Mesothelial cell of epicardium (in vitro differentiated cells): ENCODE measurements at regions not wholly inside any gene's neighbourhood (a gene's known extent, or its start where the extent isn't known, plus 50 kb on each side); places are given as distances from the start of the nearest gene placed in this dataset.

ENCODE experiments used
- DNase-seq, 2 experiments: peaks; one replicate each; pipeline ENCODE4 v3.0.0; 2021; ENCODE audit warnings: low spot score in 2 of 2; ENCODE audit not compliant: unreplicated experiment in 2 of 2
- H3K27ac Mint-ChIP-seq: 2 replicates; pipeline ENCODE4 v1.8.0; 2021; ENCODE audit warnings: mixed read lengths
- H3K27me3 Mint-ChIP-seq: 2 replicates; pipeline ENCODE4 v1.8.0; 2021; ENCODE audit warnings: low read depth, mixed read lengths
- H3K36me3 Mint-ChIP-seq: 2 replicates; pipeline ENCODE4 v1.8.0; 2021; ENCODE audit warnings: mixed read lengths
- H3K4me1 Mint-ChIP-seq: 2 replicates; pipeline ENCODE4 v1.8.0; 2021; ENCODE audit warnings: mixed read lengths
- H3K4me3 Mint-ChIP-seq: 2 replicates; pipeline ENCODE4 v1.8.0; 2021; ENCODE audit warnings: mild to moderate bottlenecking, moderate library complexity, mixed read lengths
- H3K9me3 Mint-ChIP-seq: 2 replicates; pipeline ENCODE4 v1.8.0; 2021; ENCODE audit warnings: mixed read lengths
- TF ChIP-seq, protein P1 (sequence below): fragments of 200-600 bp; sonication (generic); IDR thresholded peaks from one replicate; pipeline ENCODE4 v1.5.0; 2021; ENCODE audit warnings: antibody characterized with exemption; ENCODE audit not compliant: unreplicated experiment

DNA sequence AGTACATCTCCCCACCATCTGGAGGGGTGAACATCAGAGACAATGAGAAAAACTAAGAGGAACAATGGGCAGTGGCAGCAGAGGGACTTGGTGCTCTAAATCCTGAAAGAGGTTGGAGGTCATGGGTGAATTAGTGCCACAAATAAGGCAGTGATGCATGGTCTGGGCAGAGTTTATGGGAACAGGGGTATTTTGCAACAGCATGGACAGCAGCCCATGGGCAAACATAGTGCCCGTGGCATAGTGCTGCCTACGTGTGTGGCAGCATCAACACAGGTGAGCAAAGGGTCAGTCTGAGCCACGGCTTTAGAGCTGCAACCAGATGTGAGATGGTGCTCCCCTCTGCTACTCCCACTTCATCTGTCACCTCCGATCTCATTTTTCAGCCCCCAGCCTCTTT, 459.1 kb upstream of the CITED2 start:
- no peak for DNase-seq
- Mint-ChIP-seq H3K9me3 (peaks cover 19% of the 10 kb centered on the region), H3K4me3 (no peak overlapping the region), H3K27ac (no peak overlapping the region), H3K27me3 (no peaks in the 10 kb centered on the region), H3K36me3 (no peaks in the 10 kb centered on the region), H3K4me1 (no peaks in the 10 kb centered on the region)
- TF ChIP-seq, protein P1, sequence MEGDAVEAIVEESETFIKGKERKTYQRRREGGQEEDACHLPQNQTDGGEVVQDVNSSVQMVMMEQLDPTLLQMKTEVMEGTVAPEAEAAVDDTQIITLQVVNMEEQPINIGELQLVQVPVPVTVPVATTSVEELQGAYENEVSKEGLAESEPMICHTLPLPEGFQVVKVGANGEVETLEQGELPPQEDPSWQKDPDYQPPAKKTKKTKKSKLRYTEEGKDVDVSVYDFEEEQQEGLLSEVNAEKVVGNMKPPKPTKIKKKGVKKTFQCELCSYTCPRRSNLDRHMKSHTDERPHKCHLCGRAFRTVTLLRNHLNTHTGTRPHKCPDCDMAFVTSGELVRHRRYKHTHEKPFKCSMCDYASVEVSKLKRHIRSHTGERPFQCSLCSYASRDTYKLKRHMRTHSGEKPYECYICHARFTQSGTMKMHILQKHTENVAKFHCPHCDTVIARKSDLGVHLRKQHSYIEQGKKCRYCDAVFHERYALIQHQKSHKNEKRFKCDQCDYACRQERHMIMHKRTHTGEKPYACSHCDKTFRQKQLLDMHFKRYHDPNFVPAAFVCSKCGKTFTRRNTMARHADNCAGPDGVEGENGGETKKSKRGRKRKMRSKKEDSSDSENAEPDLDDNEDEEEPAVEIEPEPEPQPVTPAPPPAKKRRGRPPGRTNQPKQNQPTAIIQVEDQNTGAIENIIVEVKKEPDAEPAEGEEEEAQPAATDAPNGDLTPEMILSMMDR = no peak

DNA sequence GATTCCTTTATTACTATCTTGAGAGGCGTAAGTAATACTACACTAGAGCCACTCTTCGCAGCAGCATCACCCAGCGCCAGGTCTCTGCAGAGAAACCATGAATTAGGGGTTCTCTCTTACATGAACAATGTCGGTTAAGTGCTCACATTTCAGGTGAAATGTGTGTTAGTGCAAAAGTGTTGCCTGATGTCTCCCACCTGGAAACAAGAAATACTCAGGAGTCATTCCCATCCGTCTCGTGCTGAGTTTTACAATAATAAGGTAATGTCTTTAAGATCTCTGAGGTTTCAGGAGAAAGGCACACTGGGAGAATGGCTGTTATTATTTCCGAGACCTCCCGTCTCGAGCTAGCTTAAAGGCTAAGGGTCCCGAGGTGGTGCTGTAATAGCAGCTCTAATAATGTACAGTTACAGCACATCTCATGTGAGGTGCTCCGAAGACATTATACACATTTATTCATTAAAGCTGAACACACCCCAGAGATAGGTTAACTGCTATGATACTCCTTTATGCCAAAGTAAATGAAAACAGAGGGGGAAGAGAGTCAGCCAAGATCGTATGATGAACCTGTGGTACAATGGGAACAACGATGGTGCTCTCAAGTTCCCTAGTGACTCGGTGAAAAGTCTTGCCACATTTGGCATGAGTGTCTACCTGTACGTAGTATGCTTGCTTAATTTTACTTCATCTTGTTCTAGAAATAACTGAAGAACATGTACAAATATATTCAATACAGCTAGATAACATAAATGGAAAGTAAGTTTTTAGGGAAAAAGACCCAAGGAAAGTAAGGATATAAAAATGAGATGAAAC, 458.3 kb upstream of the CITED2 start:
- no peak overlapping the region for H3K4me3 Mint-ChIP-seq
- H3K4me1 Mint-ChIP-seq = no peaks in the 10 kb centered on the region
- TF ChIP-seq, protein P1 = no peak

DNA sequence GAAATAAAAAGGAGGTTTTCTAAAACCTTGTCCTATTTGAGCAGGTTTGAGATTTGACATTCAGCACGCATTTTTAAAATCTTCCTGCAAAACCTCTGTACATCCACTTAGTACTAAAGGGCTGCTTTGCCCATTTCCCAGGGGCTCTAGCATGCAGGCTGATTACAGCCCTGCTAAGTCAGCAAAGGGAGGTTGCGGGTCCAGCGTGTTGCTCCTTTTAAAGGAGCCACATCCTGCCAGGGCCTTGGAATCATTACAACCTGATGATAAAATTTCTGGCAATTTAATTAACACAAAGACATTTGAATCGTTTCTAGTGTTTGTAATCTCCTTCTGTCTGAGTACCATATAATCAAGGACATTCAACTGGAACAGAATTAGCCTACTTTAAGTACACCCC, 455.1 kb upstream of the CITED2 start:
- TF ChIP-seq, protein P1 = no peak
- Mint-ChIP-seq H3K27me3 (no peaks in the 10 kb centered on the region), H3K36me3 (no peaks in the 10 kb centered on the region), H3K27ac (no peak overlapping the region), H3K9me3 (no peaks in the 10 kb centered on the region), H3K4me3 (no peak overlapping the region), H3K4me1 (no peaks in the 10 kb centered on the region)
- no peak for DNase-seq

More for the DNA sequence above, 458.3 kb upstream of the CITED2 start:
- Mint-ChIP-seq H3K9me3 (peaks cover 10% of the 10 kb centered on the region), H3K27ac (no peak overlapping the region), H3K27me3 (no peaks in the 10 kb centered on the region), H3K36me3 (no peaks in the 10 kb centered on the region)
- DNase-seq = no peak

DNA sequence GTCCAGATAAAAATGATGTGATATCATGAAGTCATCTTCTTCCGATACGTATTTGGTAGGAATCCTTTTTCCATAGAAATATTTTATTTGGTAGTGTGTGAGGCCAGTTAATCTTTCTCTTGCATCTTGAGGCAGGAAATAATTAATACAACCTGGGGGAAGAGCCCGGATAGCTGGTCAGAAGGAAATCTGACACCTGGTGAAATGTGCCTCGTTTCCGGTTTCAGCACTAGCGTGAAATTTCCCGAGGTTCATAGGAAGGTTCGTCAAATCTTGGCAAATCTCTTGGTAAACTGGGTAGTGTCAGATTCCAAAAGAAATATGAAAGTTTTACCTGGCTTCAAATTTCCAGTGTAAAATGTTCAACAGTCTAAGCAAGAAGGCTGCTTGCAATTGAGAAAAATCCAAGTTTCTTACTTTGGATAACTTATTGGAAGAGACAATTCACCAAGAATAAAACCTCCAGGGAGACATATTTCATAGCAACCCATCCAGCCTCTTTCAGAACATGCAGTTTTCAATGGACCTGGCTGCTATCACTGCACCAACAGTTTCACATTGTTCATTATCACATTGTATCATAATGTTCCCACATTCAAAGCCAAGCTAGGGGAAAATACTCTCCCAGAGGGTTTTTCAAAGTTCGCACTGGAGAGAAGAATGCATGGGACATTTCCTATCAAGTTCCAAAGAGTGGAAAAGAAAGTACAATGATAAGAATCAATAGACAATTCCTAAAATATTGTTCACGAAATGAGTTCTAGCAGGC, 454.5 kb upstream of the CITED2 start:
- no peaks in the 10 kb centered on the region for H3K36me3 Mint-ChIP-seq
- TF ChIP-seq, protein P1 = no peak
- no peak for DNase-seq
- no peaks in the 10 kb centered on the region for H3K9me3 Mint-ChIP-seq
- no peaks in the 10 kb centered on the region for H3K27me3 Mint-ChIP-seq
- no peak overlapping the region for H3K4me3 Mint-ChIP-seq
- H3K27ac Mint-ChIP-seq = no peak overlapping the region
- H3K4me1 Mint-ChIP-seq = no peaks in the 10 kb centered on the region

DNA sequence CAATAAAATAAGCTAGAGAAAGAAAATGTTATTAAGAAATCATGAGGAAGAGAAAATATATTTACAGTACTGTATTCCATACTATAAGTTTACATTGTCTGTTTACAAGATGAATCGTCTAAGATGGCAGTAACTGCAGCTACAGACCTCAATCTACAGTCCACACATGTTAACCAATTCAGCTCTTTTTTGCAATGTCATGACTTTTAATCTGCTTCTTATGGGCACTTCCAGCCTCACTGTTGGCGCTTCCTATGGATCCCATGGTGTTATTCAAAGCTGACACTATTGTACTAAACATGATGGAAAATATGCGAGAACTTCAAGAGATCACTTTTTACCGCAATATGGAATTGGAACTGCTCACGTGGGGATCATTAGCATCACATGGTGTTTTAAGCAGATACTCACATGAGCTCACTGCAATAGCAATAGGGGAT, 451.5 kb upstream of the CITED2 start:
- TF ChIP-seq, protein P1 = no peak
- no peak for DNase-seq
- Mint-ChIP-seq H3K27ac (no peak overlapping the region), H3K4me1 (peaks cover 16% of the 10 kb centered on the region), H3K4me3 (no peak overlapping the region), H3K9me3 (no peaks in the 10 kb centered on the region), H3K27me3 (no peaks in the 10 kb centered on the region), H3K36me3 (no peaks in the 10 kb centered on the region)
